NB4 (cell line): ENCODE measurements at regions not wholly inside any gene's neighbourhood (a gene's known extent, or its start where the extent isn't known, plus 50 kb on each side); places are given as distances from the start of the nearest gene placed in this dataset.

Source experiments
- DNase-seq: peaks from one replicate; pipeline ENCODE4 v3.0.0; 2010; ENCODE audit warnings: low read depth
- H3K4me3 ChIP-seq: one replicate; pipeline ENCODE4 v1.5.1; 2011; ENCODE audit warnings: mild to moderate bottlenecking, low read depth, low read length, moderate library complexity
- CTCF ChIP-seq: IDR thresholded peaks from one replicate; pipeline ENCODE4 v1.5.1; 2012; ENCODE audit warnings: low read depth, low read length
- MAX ChIP-seq: IDR thresholded peaks from 2 replicates; pipeline ENCODE4 v1.6.1; 2011; ENCODE audit warnings: low read depth, low read length
- MYC ChIP-seq: IDR thresholded peaks from 2 replicates; pipeline ENCODE4 v1.6.1; 2011; ENCODE audit warnings: low read depth, low read length
- POLR2A ChIP-seq: IDR thresholded peaks from 2 replicates; pipeline ENCODE4 v1.6.1; 2011; ENCODE audit warnings: mild to moderate bottlenecking; ENCODE audit not compliant: insufficient read length; ENCODE audit errors: extremely low read depth

- TF ChIP-seq MAX (no peak), CTCF (no peak), MYC (no peak), POLR2A (no peak)
- no peak overlapping the region for H3K4me3 ChIP-seq
- no peak for DNase-seq
Measured at GRCh38 chr1:57798543-57798942, 374.7 kb upstream of the DAB1 start.

DNA sequence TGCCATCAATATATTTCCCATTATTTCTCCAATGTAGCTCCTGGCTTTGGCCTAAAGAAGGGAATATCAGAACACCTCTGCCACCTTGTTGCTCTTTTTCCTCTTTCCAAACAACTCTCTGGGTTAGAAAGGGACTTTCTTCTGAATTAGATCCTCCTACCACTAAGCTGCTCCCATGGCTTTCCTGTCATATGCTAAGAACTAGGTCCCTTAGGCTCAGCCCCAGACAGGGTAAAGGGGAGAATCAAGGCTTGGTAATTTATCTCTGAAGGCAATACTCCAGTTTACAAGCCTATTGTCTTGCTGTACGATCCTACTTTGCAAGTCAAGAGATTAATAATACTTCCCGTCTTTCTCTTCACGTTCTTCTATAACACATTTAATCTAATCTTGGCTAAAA lies 373.2 kb upstream of the DAB1 start:
- TF ChIP-seq MYC (no peak), POLR2A (no peak), CTCF (no peak), MAX (no peak)
- no peak overlapping the region for H3K4me3 ChIP-seq

GRCh38 chr1:57796616-57797015 lies 372.8 kb upstream of the DAB1 start:
- H3K4me3 ChIP-seq: no peak overlapping the region
- peak; percentile 28 for DNase-seq
- TF ChIP-seq CTCF: no peak

More for the DNA sequence above, 373.2 kb upstream of the DAB1 start:
- no peak for DNase-seq

DNA sequence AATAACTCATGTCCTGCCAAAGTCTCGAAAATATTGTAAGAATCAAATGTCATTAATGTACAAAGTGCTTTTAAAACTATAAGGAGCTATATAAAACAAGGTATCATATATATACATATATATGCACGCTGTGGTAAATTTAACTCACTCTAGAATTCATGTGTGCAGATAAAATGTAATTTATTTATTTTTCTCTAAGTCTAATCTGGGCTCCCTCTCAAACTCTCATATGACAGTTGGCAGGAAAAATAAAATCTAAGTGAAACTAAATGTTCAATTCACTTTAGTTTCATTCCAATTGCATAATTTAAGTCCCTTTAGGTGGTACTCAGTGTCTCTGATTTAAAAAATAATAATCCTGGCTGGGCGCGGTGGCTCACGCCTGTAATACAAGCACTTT lies 372.0 kb upstream of the DAB1 start:
- no peak for DNase-seq
- TF ChIP-seq CTCF (no peak), MAX (no peak)
- no peak overlapping the region for H3K4me3 ChIP-seq

GRCh38 chr1:57794078-57794477 lies 370.2 kb upstream of the DAB1 start:
- DNase-seq: no peak
- TF ChIP-seq CTCF (no peak), MYC (no peak), POLR2A (no peak), MAX (no peak)
- no peak overlapping the region for H3K4me3 ChIP-seq

DNA sequence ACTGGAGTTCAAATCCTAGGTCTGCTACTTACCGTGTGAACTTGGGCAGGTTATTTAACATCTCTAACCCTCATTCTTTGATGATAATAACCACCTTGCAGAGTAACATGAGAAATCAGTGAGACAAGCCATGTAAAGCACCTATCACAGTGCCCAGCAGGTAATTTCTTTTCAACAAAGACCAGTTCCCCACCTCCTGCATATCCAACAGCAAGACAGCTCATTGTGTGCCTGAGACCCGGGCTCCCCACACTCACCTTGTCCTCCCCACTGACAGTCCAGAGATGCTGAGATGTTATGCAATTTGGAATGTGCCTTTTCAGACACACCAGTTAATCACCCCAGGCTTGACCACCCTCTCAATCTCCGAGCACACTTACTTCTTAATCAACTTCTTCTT lies 367.6 kb upstream of the DAB1 start:
- H3K4me3 ChIP-seq: no peak overlapping the region
- DNase-seq: no peak
- no peak for TF ChIP-seq POLR2A
- TF ChIP-seq MAX: no peak
- TF ChIP-seq MYC: no peak
- no peak for TF ChIP-seq CTCF
